MM.1S (cell line): ENCODE measurements at regions not wholly inside any gene's neighbourhood (a gene's known extent, or its start where the extent isn't known, plus 50 kb on each side); places are given as distances from the start of the nearest gene placed in this dataset.

ENCODE experiments used
- EZH2 ChIP-seq: fragments of 300-600 bp; sonication (generic); optimal IDR thresholded peaks from 2 replicates; pipeline ENCODE3; 2017; ENCODE audit warnings: low read depth, mild to moderate bottlenecking, antibody characterized with exemption, low read length, mixed read lengths
- EZH2phosphoT487 ChIP-seq: fragments of 300-600 bp; sonication (generic); IDR thresholded peaks from 2 replicates; pipeline ENCODE4 v1.6.1; 2018; ENCODE audit warnings: antibody characterized with exemption, low read length
- TF ChIP-seq, protein P1 (sequence below): fragments of 300-600 bp; sonication (generic); IDR thresholded peaks from 2 replicates; pipeline ENCODE4 v1.5.1; 2016; ENCODE audit warnings: antibody characterized with exemption, low read length, mixed read lengths

DNA sequence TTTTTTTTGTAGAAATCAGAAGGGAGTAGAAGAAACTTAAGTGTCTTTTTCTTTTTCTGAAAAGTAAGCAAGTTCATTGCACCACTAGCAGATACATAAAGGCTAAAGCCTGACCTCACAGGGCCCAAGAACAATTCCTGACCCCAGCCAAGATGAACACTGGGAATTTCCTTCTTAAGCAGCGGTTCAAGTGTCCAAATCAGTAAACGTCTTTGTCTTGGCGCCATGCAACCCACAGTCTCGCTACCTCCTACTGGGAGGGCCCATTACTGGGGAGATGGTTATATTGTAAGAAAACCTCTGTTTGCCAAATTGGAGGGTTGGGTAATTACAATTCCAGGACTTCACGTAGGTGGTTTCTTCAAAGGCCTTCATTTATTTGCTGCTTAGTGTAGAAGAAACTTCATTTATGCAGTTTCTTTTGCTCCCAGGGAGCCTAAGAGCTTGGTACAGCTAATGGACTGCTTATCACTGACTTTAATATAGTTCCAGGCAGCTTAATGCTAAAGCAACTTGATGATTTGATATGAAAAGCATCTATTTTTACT lies 58.3 kb upstream of the ADRB1 start:
- TF ChIP-seq, protein P1, sequence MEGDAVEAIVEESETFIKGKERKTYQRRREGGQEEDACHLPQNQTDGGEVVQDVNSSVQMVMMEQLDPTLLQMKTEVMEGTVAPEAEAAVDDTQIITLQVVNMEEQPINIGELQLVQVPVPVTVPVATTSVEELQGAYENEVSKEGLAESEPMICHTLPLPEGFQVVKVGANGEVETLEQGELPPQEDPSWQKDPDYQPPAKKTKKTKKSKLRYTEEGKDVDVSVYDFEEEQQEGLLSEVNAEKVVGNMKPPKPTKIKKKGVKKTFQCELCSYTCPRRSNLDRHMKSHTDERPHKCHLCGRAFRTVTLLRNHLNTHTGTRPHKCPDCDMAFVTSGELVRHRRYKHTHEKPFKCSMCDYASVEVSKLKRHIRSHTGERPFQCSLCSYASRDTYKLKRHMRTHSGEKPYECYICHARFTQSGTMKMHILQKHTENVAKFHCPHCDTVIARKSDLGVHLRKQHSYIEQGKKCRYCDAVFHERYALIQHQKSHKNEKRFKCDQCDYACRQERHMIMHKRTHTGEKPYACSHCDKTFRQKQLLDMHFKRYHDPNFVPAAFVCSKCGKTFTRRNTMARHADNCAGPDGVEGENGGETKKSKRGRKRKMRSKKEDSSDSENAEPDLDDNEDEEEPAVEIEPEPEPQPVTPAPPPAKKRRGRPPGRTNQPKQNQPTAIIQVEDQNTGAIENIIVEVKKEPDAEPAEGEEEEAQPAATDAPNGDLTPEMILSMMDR, result no peak
- TF ChIP-seq EZH2, result no peak
- TF ChIP-seq EZH2phosphoT487, result no peak
